MM.1S (cell line): ENCODE measurements at regions not wholly inside any gene's neighbourhood (a gene's known extent, or its start where the extent isn't known, plus 50 kb on each side); places are given as distances from the start of the nearest gene placed in this dataset.

ENCODE experiments used
- CTCF ChIP-seq: fragments of 300-600 bp; sonication (generic); IDR thresholded peaks from 2 replicates; pipeline ENCODE4 v1.5.1; 2016; ENCODE audit warnings: antibody characterized with exemption, low read length, mixed read lengths
- EZH2 ChIP-seq: fragments of 300-600 bp; sonication (generic); optimal IDR thresholded peaks from 2 replicates; pipeline ENCODE3; 2017; ENCODE audit warnings: low read depth, mild to moderate bottlenecking, antibody characterized with exemption, low read length, mixed read lengths
- EZH2phosphoT487 ChIP-seq: fragments of 300-600 bp; sonication (generic); IDR thresholded peaks from 2 replicates; pipeline ENCODE4 v1.6.1; 2018; ENCODE audit warnings: antibody characterized with exemption, low read length

- TF ChIP-seq CTCF (no peak), EZH2 (no peak), EZH2phosphoT487 (no peak)
These were observed 89.0 kb upstream of the MAPK10 start for GRCh38 chr4:86448871-86449270.
